G401 (cell line): ENCODE measurements at regions not wholly inside any gene's neighbourhood (a gene's known extent, or its start where the extent isn't known, plus 50 kb on each side); places are given as distances from the start of the nearest gene placed in this dataset.

Experiments
- DNase-seq: peaks from one replicate; pipeline ENCODE4 v3.0.0-alpha.2; 2015; ENCODE audit warnings: low spot score
- in situ Hi-C: cut with HindIII; loops from 2 replicates; pipeline ENCODE4 v1.10.0; 2016; ENCODE audit warnings: low sequenced_read_pairs, mixed read lengths

- DNase-seq = no peak
- in situ Hi-C loops = no loop called here
Observed at GRCh38 chr9:16150501-16150900, 597.7 kb downstream of the CCDC171 start.

GRCh38 chr9:16150938-16151650, 598.3 kb downstream of the CCDC171 start:
- in situ Hi-C loops = no loop called here
- no peak for DNase-seq

- DNase-seq = no peak
- in situ Hi-C loops = no loop called here
Observed at GRCh38 chr9:16152276-16153101, 599.6 kb downstream of the CCDC171 start.

- in situ Hi-C loops = no loop called here
- DNase-seq = no peak
Observed at GRCh38 chr9:16153221-16153620, 600.4 kb downstream of the CCDC171 start.

GRCh38 chr9:16153741-16154140, 600.9 kb downstream of the CCDC171 start:
- in situ Hi-C loops = no loop called here

GRCh38 chr9:16154521-16155078, 601.8 kb downstream of the CCDC171 start:
- peak; percentile 54 for DNase-seq
- in situ Hi-C loops = no loop called here

More at GRCh38 chr9:16153741-16154140, 600.9 kb downstream of the CCDC171 start:
- no peak for DNase-seq

GRCh38 chr9:16155878-16156277, 603.0 kb downstream of the CCDC171 start:
- in situ Hi-C loops = no loop called here
- no peak for DNase-seq

- in situ Hi-C loops = no loop called here
- DNase-seq = no peak
Observed at GRCh38 chr9:16157216-16157615, 604.4 kb downstream of the CCDC171 start.

GRCh38 chr9:16157651-16158050, 604.8 kb downstream of the CCDC171 start:
- DNase-seq = no peak
- in situ Hi-C loops = no loop called here

- no peak for DNase-seq
- in situ Hi-C loops = no loop called here
Observed at GRCh38 chr9:16158093-16158492, 605.2 kb downstream of the CCDC171 start.

GRCh38 chr9:16161483-16161882, 608.6 kb downstream of the CCDC171 start:
- no peak for DNase-seq
- in situ Hi-C loops = no loop called here

GRCh38 chr9:16170119-16170518, 617.3 kb downstream of the CCDC171 start:
- in situ Hi-C loops = no loop called here
- no peak for DNase-seq

- DNase-seq = no peak
- in situ Hi-C loops = no loop called here
Observed at GRCh38 chr9:16171911-16172310, 619.1 kb downstream of the CCDC171 start.

- no peak for DNase-seq
- in situ Hi-C loops = no loop called here
Observed at GRCh38 chr9:16172796-16173195, 620.0 kb downstream of the CCDC171 start.

- no peak for DNase-seq
- in situ Hi-C loops = no loop called here
Observed at GRCh38 chr9:16174915-16175314, 622.1 kb downstream of the CCDC171 start.

GRCh38 chr9:16175461-16175860, 622.6 kb downstream of the CCDC171 start:
- in situ Hi-C loops = no loop called here
- no peak for DNase-seq

GRCh38 chr9:16178294-16178693, 625.5 kb downstream of the CCDC171 start:
- in situ Hi-C loops = no loop called here
- no peak for DNase-seq

GRCh38 chr9:16179566-16179965, 626.7 kb downstream of the CCDC171 start:
- in situ Hi-C loops = no loop called here
- no peak for DNase-seq

- no peak for DNase-seq
- in situ Hi-C loops = no loop called here
Observed at GRCh38 chr9:16180091-16180490, 627.2 kb downstream of the CCDC171 start.

GRCh38 chr9:16180546-16180945, 627.7 kb downstream of the CCDC171 start:
- in situ Hi-C loops = no loop called here
- no peak for DNase-seq
